SH-SY5Y (cell line): ENCODE measurements at regions not wholly inside any gene's neighbourhood (a gene's known extent, or its start where the extent isn't known, plus 50 kb on each side); places are given as distances from the start of the nearest gene placed in this dataset.

ENCODE experiments used
- GATA2 ChIP-seq: IDR thresholded peaks from 2 replicates; pipeline ENCODE4 v1.6.1; 2011; ENCODE audit warnings: mild to moderate bottlenecking, low read depth, low read length
- GATA3 ChIP-seq: IDR thresholded peaks from 2 replicates; pipeline ENCODE4 v1.6.1; 2011; ENCODE audit warnings: low read depth, mild to moderate bottlenecking, low read length, moderate library complexity

GRCh38 chr5:82993416-82993815, 83.8 kb downstream of the TMEM167A start:
- no peak for TF ChIP-seq GATA2
- TF ChIP-seq GATA3 = no peak
